Calu3 (cell line): ENCODE measurements at regions not wholly inside any gene's neighbourhood (a gene's known extent, or its start where the extent isn't known, plus 50 kb on each side); places are given as distances from the start of the nearest gene placed in this dataset.

ENCODE experiments used
- BruUV-seq: library from RNA; stranded (reverse); fragments of 400-500 nt; replicated peaks from 2 replicates; lab custom pipeline; 2021; lab: Mats Ljungman, UMichigan
- CTCF ChIA-PET: fragments of 300-600 bp; sonication (Branson Sonifier 250); formaldehyde crosslinking; loops from one replicate; lab custom pipeline; 2022; ENCODE audit warnings: antibody characterized with exemption; lab: Charles Lee
- DNase-seq: peaks from one replicate; pipeline ENCODE4 v3.0.0; 2022
- H3K27ac Mint-ChIP-seq: one replicate; pipeline ENCODE4 v1.8.0; 2022; ENCODE audit warnings: mixed read lengths; ENCODE audit not compliant: unreplicated experiment
- H3K27me3 Mint-ChIP-seq: one replicate; pipeline ENCODE4 v1.8.0; 2022; ENCODE audit warnings: mixed read lengths; ENCODE audit not compliant: unreplicated experiment
- H3K36me3 Mint-ChIP-seq: one replicate; pipeline ENCODE4 v1.8.0; 2022; ENCODE audit warnings: mild to moderate bottlenecking, moderate library complexity, mixed read lengths; ENCODE audit not compliant: insufficient read depth, unreplicated experiment
- H3K4me1 Mint-ChIP-seq: one replicate; pipeline ENCODE4 v1.8.0; 2022; ENCODE audit warnings: mild to moderate bottlenecking, low read depth, mixed read lengths; ENCODE audit not compliant: unreplicated experiment
- H3K4me3 Mint-ChIP-seq: one replicate; pipeline ENCODE4 v1.8.0; 2022; ENCODE audit warnings: mild to moderate bottlenecking, low read depth, moderate library complexity, mixed read lengths; ENCODE audit not compliant: unreplicated experiment
- H3K9me3 Mint-ChIP-seq: one replicate; pipeline ENCODE4 v1.8.0; 2022; ENCODE audit warnings: low read depth, mixed read lengths; ENCODE audit not compliant: unreplicated experiment
- CTCF ChIP-seq: fragments of 200-600 bp; IDR thresholded peaks from one replicate; pipeline ENCODE4 v1.8.0; 2022; ENCODE audit warnings: antibody characterized with exemption; ENCODE audit not compliant: unreplicated experiment
- intact Hi-C: fragments of 100-400 bp; cut with micrococcal nuclease; formaldehyde crosslinking; loops from one replicate; pipeline ENCODE4 v1.10.0; 2022; ENCODE audit not compliant: unreplicated experiment

- no peak for DNase-seq
- H3K4me1 Mint-ChIP-seq, result no peaks in the 10 kb centered on the region
- H3K36me3 Mint-ChIP-seq, result no peaks in the 10 kb centered on the region
- H3K4me3 Mint-ChIP-seq, result no peak overlapping the region
- no peaks in the 10 kb centered on the region for H3K27me3 Mint-ChIP-seq
- no peaks in the 10 kb centered on the region for H3K9me3 Mint-ChIP-seq
- BruUV-seq, result no TSS peak
- CTCF ChIA-PET, result no interaction called here
- H3K27ac Mint-ChIP-seq, result no peak overlapping the region
- TF ChIP-seq CTCF, result no peak
- intact Hi-C loops, result no loop called here
Observed at GRCh38 chr4:147011411-147011810, 65.7 kb upstream of the TTC29 start.

DNA sequence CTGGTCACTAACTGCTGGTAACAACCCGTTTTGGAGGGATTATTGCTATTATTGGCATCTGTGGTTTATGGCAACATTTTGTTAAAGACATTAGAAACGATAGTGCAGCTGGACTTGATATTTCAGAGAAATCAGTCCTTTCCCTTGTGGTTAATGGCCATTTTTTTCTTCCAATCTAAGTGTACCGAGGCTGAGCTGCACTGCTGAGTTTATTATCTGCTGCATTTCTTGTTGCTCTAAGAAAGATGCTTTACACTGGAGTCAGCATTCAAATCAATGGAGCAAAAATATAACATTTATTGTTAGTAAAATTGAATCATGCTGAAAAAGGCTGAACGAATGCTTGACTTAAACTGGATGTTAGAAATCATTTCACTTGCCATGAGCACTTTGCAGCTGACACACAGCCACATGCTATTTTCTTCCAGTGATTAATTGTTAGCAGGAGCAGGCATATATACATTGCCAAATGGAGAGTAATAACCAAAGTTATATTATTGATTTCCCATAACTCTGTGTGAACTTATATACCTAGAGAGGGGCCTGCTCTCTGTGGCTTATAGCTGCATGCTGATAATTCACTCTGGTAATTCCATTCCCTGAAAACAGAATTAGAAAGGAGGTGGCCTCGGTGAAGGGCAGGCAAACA lies 66.5 kb upstream of the TTC29 start:
- Mint-ChIP-seq H3K4me3 (no peak overlapping the region), H3K4me1 (no peaks in the 10 kb centered on the region), H3K9me3 (no peaks in the 10 kb centered on the region), H3K27ac (no peak overlapping the region), H3K27me3 (no peaks in the 10 kb centered on the region), H3K36me3 (no peaks in the 10 kb centered on the region)
- BruUV-seq, result no TSS peak
- CTCF ChIA-PET, result interaction anchor here (0.7 kb wide), 1 partner anchor 52 kb away, joined by 4 read pairs; no protein-coding TSS in a partner anchor
- no peak for DNase-seq
- intact Hi-C loops, result no loop called here
- TF ChIP-seq CTCF, result no peak

GRCh38 chr4:147014946-147015345 lies 69.3 kb upstream of the TTC29 start:
- BruUV-seq, result no TSS peak
- CTCF ChIA-PET, result no interaction called here
- Mint-ChIP-seq H3K27ac (no peak overlapping the region), H3K4me1 (no peaks in the 10 kb centered on the region), H3K9me3 (no peaks in the 10 kb centered on the region), H3K27me3 (no peaks in the 10 kb centered on the region), H3K4me3 (no peak overlapping the region), H3K36me3 (no peaks in the 10 kb centered on the region)
- TF ChIP-seq CTCF, result no peak
- DNase-seq, result no peak
- intact Hi-C loops, result loop anchor here (5.0 kb wide), 1 partner anchor 577 kb away; no protein-coding TSS in a partner anchor

- no peak for TF ChIP-seq CTCF
- Mint-ChIP-seq H3K27ac (no peak overlapping the region), H3K4me3 (no peak overlapping the region), H3K36me3 (no peaks in the 10 kb centered on the region), H3K9me3 (no peaks in the 10 kb centered on the region), H3K4me1 (no peaks in the 10 kb centered on the region), H3K27me3 (no peaks in the 10 kb centered on the region)
- CTCF ChIA-PET, result no interaction called here
- intact Hi-C loops, result loop anchor here (5.0 kb wide), 1 partner anchor 577 kb away; no protein-coding TSS in a partner anchor
- BruUV-seq, result no TSS peak
- DNase-seq, result no peak
Observed at GRCh38 chr4:147015491-147015890, 69.8 kb upstream of the TTC29 start.
